Ascending aorta (tissue), 2 donors: ENCODE measurements at regions not wholly inside any gene's neighbourhood (a gene's known extent, or its start where the extent isn't known, plus 50 kb on each side); places are given as distances from the start of the nearest gene placed in this dataset.
A peak's percentile ranks its signal among the peaks of the same experiment; 100 is the strongest.
"Not testable (repeated sequence)": the region's sequence is repeated elsewhere in the genome, so short reads cannot be mapped to it uniquely, and the experiment has no call there.

Experiments used
- DNase-seq, 2 donors: peaks; one replicate each; pipeline ENCODE4 v3.0.0-alpha.2; 2019; ENCODE audit warnings: low spot score in 2 of 2
- H3K27ac ChIP-seq, 2 donors: fragments of 200-600 bp; sonication (generic); one replicate each; pipeline ENCODE4 v1.5.1; 2016 to 2017; ENCODE audit warnings: mild to moderate bottlenecking in 1 of 2
- H3K27me3 ChIP-seq: fragments of 200-600 bp; sonication (generic); one replicate; pipeline ENCODE4 v1.5.1; 2017
- H3K36me3 ChIP-seq, 2 donors: fragments of 200-600 bp; sonication (generic); one replicate each; pipeline ENCODE4 v1.5.1; 2016
- H3K4me1 ChIP-seq, 2 donors: fragments of 200-600 bp; sonication (generic); one replicate each; pipeline ENCODE4 v1.5.1; 2016 to 2017; ENCODE audit warnings: mild to moderate bottlenecking in 1 of 2
- H3K4me3 ChIP-seq, 2 donors: fragments of 200-600 bp; sonication (generic); one replicate each; pipeline ENCODE4 v1.5.1; 2016 to 2017; ENCODE audit warnings: mild to moderate bottlenecking in 1 of 2
- H3K9me3 ChIP-seq, 2 donors: fragments of 200-600 bp; sonication (generic); one replicate each; pipeline ENCODE4 v1.5.1; 2016
- intact Hi-C: fragments of 100-400 bp; cut with DNase I; formaldehyde crosslinking; loops from one replicate; pipeline ENCODE4 v1.15.1; 2023

DNA sequence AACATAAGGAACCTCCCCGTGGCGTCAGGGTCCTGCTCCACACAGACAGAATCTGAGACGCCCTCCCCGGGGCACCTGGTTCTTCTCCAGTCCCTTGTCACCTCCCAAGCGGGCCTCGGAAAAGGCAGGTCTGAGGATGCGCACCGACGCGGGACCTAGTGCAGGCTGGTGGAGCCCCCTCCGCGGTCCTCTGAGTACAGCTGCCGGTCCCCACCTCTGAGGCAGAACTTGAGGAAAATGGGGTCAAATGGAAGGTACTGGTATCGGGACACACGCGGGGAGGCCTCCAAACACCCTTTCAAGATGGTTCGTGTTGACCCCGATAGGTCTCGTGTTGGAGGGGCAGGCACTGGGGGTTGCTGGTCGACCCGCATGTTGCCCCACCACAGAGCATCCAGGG lies 1725.3 kb downstream of the SPATA31A7 start:
- H3K9me3 ChIP-seq, H3K36me3 ChIP-seq, H3K4me1 ChIP-seq, DNase-seq, H3K27ac ChIP-seq, H3K4me3 ChIP-seq, intact Hi-C loops, H3K27me3 ChIP-seq: not testable (repeated sequence)

- DNase-seq, H3K36me3 ChIP-seq, H3K4me3 ChIP-seq, H3K9me3 ChIP-seq, H3K27ac ChIP-seq, intact Hi-C loops, H3K4me1 ChIP-seq, H3K27me3 ChIP-seq: not testable (repeated sequence)
These were observed 1725.8 kb downstream of the SPATA31A7 start for GRCh38 chr9:62915661-62916060.

DNA sequence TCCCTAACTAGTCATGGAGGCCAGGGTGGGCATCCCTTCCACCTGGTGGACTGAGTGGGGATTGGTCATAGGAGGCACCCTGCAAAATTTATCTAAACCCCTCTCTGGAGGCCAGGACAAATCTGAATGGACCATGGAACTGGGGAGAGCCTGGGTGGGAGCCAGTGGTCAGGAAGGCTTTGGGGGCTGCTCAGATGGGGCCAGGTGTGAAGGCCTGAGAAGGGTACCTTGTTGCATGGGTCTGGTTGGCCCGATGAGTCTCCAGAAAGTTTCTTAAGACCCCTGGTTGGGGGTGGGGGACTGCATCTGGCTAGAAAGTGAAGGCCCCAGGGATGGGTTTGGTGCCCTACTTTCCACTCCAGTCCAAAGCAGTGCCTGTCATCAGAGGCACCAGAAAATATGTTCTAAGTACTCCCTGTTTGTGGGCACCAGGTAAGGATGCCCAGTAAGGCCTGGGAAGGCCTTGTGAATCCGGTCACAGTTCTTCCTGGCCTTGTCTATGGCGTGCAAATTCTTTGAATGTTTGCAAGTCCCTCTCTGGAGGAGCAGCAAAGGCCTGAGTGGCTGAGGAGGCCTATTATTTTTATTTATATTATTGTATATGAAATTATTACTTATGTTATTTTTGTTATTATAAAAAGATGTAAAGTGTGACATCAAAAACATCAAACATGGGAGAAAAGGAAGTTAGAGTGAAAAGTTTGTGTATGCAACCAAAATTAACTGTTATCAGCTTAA lies 1729.0 kb downstream of the SPATA31A7 start:
- H3K27ac ChIP-seq, H3K27me3 ChIP-seq, H3K4me1 ChIP-seq, intact Hi-C loops, H3K4me3 ChIP-seq, H3K9me3 ChIP-seq, H3K36me3 ChIP-seq: not testable (repeated sequence)
- peak in 1 of 2 donors; percentile 43 for DNase-seq

- H3K4me3 ChIP-seq, H3K27me3 ChIP-seq, H3K4me1 ChIP-seq, H3K36me3 ChIP-seq, H3K27ac ChIP-seq, H3K9me3 ChIP-seq, intact Hi-C loops, DNase-seq: not testable (repeated sequence)
These were observed 1741.6 kb downstream of the SPATA31A7 start for GRCh38 chr9:62931484-62931883.

DNA sequence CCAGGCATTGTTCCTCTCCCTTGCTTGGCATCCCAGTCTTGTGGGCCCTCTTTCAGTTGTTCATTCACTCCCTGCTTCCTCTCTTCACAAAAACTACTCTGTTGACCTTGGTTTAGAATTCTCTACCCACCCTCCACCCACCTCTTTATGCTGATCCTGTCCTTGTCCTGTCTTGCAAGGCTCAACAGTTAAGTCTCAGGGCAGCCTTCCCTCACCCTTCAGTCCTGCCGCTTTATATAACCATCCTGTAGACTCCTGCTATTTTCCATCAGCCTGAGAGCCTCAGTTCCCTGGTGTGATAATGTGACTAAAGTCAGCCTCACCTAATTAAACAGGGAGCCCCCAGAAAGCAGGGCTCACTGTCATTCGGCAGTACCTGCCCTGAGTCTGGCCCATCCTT lies 1763.0 kb downstream of the SPATA31A7 start:
- DNase-seq, H3K4me3 ChIP-seq, H3K4me1 ChIP-seq, H3K36me3 ChIP-seq, intact Hi-C loops, H3K27me3 ChIP-seq, H3K9me3 ChIP-seq, H3K27ac ChIP-seq: not testable (repeated sequence)
